ENCODE measurements at regions not wholly inside any gene's neighbourhood (a gene's known extent, or its start where the extent isn't known, plus 50 kb on each side); places are given as distances from the start of the nearest gene placed in this dataset.
"Not testable (repeated sequence)": the region's sequence is repeated elsewhere in the genome, so short reads cannot be mapped to it uniquely, and the experiment has no call there.

- H3K27me3 ChIP-seq (replicated peaks in 1 of 2; ENCODE audit: control insufficient read depth in 2 of 2, insufficient read depth in 2 of 2, low read length in 1 of 2); H3K36me3 ChIP-seq (ENCODE audit: control insufficient read depth in 2 of 2, insufficient read depth in 2 of 2, low read length in 1 of 2); DNase-seq (ENCODE audit: low read depth, low spot score); H3K27ac ChIP-seq (ENCODE audit: control insufficient read depth, insufficient read depth); H3K4me3 ChIP-seq; POLR2A ChIA-PET; in situ Hi-C loops (cut with MboI); H3K9me3 ChIP-seq (replicated peaks; ENCODE audit: control insufficient read depth, insufficient read depth, low read length); H3K4me1 ChIP-seq (ENCODE audit: control insufficient read depth, insufficient read depth, low read length); intact Hi-C loops (cut with micrococcal nuclease; ENCODE audit: unreplicated experiment); H3K79me2 ChIP-seq (ENCODE audit: control insufficient read depth, insufficient read depth, low read length); ATAC-seq; CTCF ChIA-PET; H3K9ac ChIP-seq (ENCODE audit: control insufficient read depth, insufficient read depth, low read length); RAD21 ChIA-PET (ENCODE audit: unreplicated experiment); FAIRE-seq; BruUV-seq (replicated peaks); SMC1A ChIA-PET (ENCODE audit: uncharacterized antibody, unreplicated experiment); H4K20me1 ChIP-seq (ENCODE audit: control insufficient read depth, insufficient read depth); H3K4me2 ChIP-seq (ENCODE audit: control insufficient read depth, insufficient read depth); H2AFZ ChIP-seq (ENCODE audit: control insufficient read depth, low read depth, low read length): not testable (repeated sequence)
- 0% methylated on average over 2 of the region's 2 CpGs for WGBS (ENCODE audit: insufficient coverage, insufficient replicate concordance, low lambda C conversion rate, missing lambda C conversion rate)
These were observed 1065.1 kb downstream of the RPIA start for GRCh38 chr2:89756616-89757015.

- 7% methylated on average over 14 of the region's 14 CpGs for WGBS (ENCODE audit: insufficient coverage, insufficient replicate concordance, low lambda C conversion rate, missing lambda C conversion rate)
- H3K4me1 ChIP-seq (ENCODE audit: control insufficient read depth, insufficient read depth, low read length); H3K27me3 ChIP-seq (replicated peaks in 1 of 2; ENCODE audit: control insufficient read depth in 2 of 2, insufficient read depth in 2 of 2, low read length in 1 of 2); H3K4me2 ChIP-seq (ENCODE audit: control insufficient read depth, insufficient read depth); FAIRE-seq; H2AFZ ChIP-seq (ENCODE audit: control insufficient read depth, low read depth, low read length); SMC1A ChIA-PET (ENCODE audit: uncharacterized antibody, unreplicated experiment); intact Hi-C loops (cut with micrococcal nuclease; ENCODE audit: unreplicated experiment); H3K4me3 ChIP-seq; RAD21 ChIA-PET (ENCODE audit: unreplicated experiment); H3K79me2 ChIP-seq (ENCODE audit: control insufficient read depth, insufficient read depth, low read length); H3K9ac ChIP-seq (ENCODE audit: control insufficient read depth, insufficient read depth, low read length); CTCF ChIA-PET; DNase-seq (ENCODE audit: low read depth, low spot score); H3K9me3 ChIP-seq (replicated peaks; ENCODE audit: control insufficient read depth, insufficient read depth, low read length); H4K20me1 ChIP-seq (ENCODE audit: control insufficient read depth, insufficient read depth); H3K27ac ChIP-seq (ENCODE audit: control insufficient read depth, insufficient read depth); BruUV-seq (replicated peaks); POLR2A ChIA-PET; in situ Hi-C loops (cut with MboI); H3K36me3 ChIP-seq (ENCODE audit: control insufficient read depth in 2 of 2, insufficient read depth in 2 of 2, low read length in 1 of 2); ATAC-seq: not testable (repeated sequence)
These were observed 1067.0 kb downstream of the RPIA start for GRCh38 chr2:89758332-89759026.

- RAD21 ChIA-PET (ENCODE audit: unreplicated experiment); CTCF ChIA-PET; H3K9me3 ChIP-seq (replicated peaks; ENCODE audit: control insufficient read depth, insufficient read depth, low read length); H3K9ac ChIP-seq (ENCODE audit: control insufficient read depth, insufficient read depth, low read length); H2AFZ ChIP-seq (ENCODE audit: control insufficient read depth, low read depth, low read length); H3K79me2 ChIP-seq (ENCODE audit: control insufficient read depth, insufficient read depth, low read length); H3K27ac ChIP-seq (ENCODE audit: control insufficient read depth, insufficient read depth); H3K4me2 ChIP-seq (ENCODE audit: control insufficient read depth, insufficient read depth); H3K36me3 ChIP-seq (ENCODE audit: control insufficient read depth in 2 of 2, insufficient read depth in 2 of 2, low read length in 1 of 2); H4K20me1 ChIP-seq (ENCODE audit: control insufficient read depth, insufficient read depth); intact Hi-C loops (cut with micrococcal nuclease; ENCODE audit: unreplicated experiment); SMC1A ChIA-PET (ENCODE audit: uncharacterized antibody, unreplicated experiment); BruUV-seq (replicated peaks); ATAC-seq; in situ Hi-C loops (cut with MboI); FAIRE-seq; DNase-seq (ENCODE audit: low read depth, low spot score); H3K4me1 ChIP-seq (ENCODE audit: control insufficient read depth, insufficient read depth, low read length); H3K4me3 ChIP-seq; H3K27me3 ChIP-seq (replicated peaks in 1 of 2; ENCODE audit: control insufficient read depth in 2 of 2, insufficient read depth in 2 of 2, low read length in 1 of 2); POLR2A ChIA-PET: not testable (repeated sequence)
- 31% methylated on average over 6 of the region's 6 CpGs for WGBS (ENCODE audit: insufficient coverage, insufficient replicate concordance, low lambda C conversion rate, missing lambda C conversion rate)
These were observed 1069.3 kb downstream of the RPIA start for GRCh38 chr2:89760762-89761161.

- POLR2A ChIA-PET; H3K36me3 ChIP-seq (ENCODE audit: control insufficient read depth in 2 of 2, insufficient read depth in 2 of 2, low read length in 1 of 2); H3K9me3 ChIP-seq (replicated peaks; ENCODE audit: control insufficient read depth, insufficient read depth, low read length); CTCF ChIA-PET; H3K4me2 ChIP-seq (ENCODE audit: control insufficient read depth, insufficient read depth); H3K4me1 ChIP-seq (ENCODE audit: control insufficient read depth, insufficient read depth, low read length); intact Hi-C loops (cut with micrococcal nuclease; ENCODE audit: unreplicated experiment); H3K4me3 ChIP-seq; BruUV-seq (replicated peaks); H2AFZ ChIP-seq (ENCODE audit: control insufficient read depth, low read depth, low read length); FAIRE-seq; H3K27me3 ChIP-seq (replicated peaks in 1 of 2; ENCODE audit: control insufficient read depth in 2 of 2, insufficient read depth in 2 of 2, low read length in 1 of 2); H3K27ac ChIP-seq (ENCODE audit: control insufficient read depth, insufficient read depth); RAD21 ChIA-PET (ENCODE audit: unreplicated experiment); SMC1A ChIA-PET (ENCODE audit: uncharacterized antibody, unreplicated experiment); H4K20me1 ChIP-seq (ENCODE audit: control insufficient read depth, insufficient read depth); in situ Hi-C loops (cut with MboI); H3K9ac ChIP-seq (ENCODE audit: control insufficient read depth, insufficient read depth, low read length); DNase-seq (ENCODE audit: low read depth, low spot score); ATAC-seq; H3K79me2 ChIP-seq (ENCODE audit: control insufficient read depth, insufficient read depth, low read length): not testable (repeated sequence)
- WGBS (ENCODE audit: insufficient coverage, insufficient replicate concordance, low lambda C conversion rate, missing lambda C conversion rate): 3% methylated on average over 2 of the region's 2 CpGs
These were observed 1069.7 kb downstream of the RPIA start for GRCh38 chr2:89761171-89761570.

Measured in GM12878 (cell line).